Activated CD8-positive, alpha-beta T cell treated with anti-CD3 and anti-CD28 coated beads, Interleukin-2, amount 10 ng/mL, durations not matched to agents 7 days and 5 days (primary cell): ENCODE measurements at regions not wholly inside any gene's neighbourhood (a gene's known extent, or its start where the extent isn't known, plus 50 kb on each side); places are given as distances from the start of the nearest gene placed in this dataset.

Experiments used
- ATAC-seq: fragments of 150-1000 bp; cut with Tn5 transposase; one replicate; pipeline ENCODE4 v1.10.0; 2021; ENCODE audit warnings: moderate library complexity
- CTCF ChIA-PET: fragments of 350-600 bp; sonication (Branson Sonifier 250); formaldehyde crosslinking; loops from one replicate; lab custom pipeline; 2021; ENCODE audit warnings: antibody characterized with exemption; lab: Charles Lee
- POLR2A ChIA-PET: fragments of 350-600 bp; sonication (Branson Sonifier 250); formaldehyde crosslinking; loops from one replicate; lab custom pipeline; 2021; ENCODE audit warnings: antibody characterized with exemption; lab: Charles Lee
- DNase-seq: peaks from one replicate; pipeline ENCODE4 v3.0.0-alpha.2; 2020
- H3K27ac Mint-ChIP-seq: one replicate; pipeline ENCODE4 v1.8.0; 2021; ENCODE audit warnings: mild to moderate bottlenecking, mixed read lengths
- H3K27me3 Mint-ChIP-seq: one replicate; pipeline ENCODE4 v1.8.0; 2021; ENCODE audit warnings: low read depth, mixed read lengths
- H3K36me3 Mint-ChIP-seq: one replicate; pipeline ENCODE4 v1.8.0; 2021; ENCODE audit warnings: low read depth, mixed read lengths
- H3K4me1 Mint-ChIP-seq: one replicate; pipeline ENCODE4 v1.8.0; 2021; ENCODE audit warnings: low read depth, mixed read lengths
- H3K4me3 Mint-ChIP-seq: one replicate; pipeline ENCODE4 v1.8.0; 2021; ENCODE audit warnings: mild to moderate bottlenecking, mixed read lengths
- H3K9me3 Mint-ChIP-seq: one replicate; pipeline ENCODE4 v1.8.0; 2022; ENCODE audit warnings: mixed read lengths; ENCODE audit not compliant: insufficient read depth

DNA sequence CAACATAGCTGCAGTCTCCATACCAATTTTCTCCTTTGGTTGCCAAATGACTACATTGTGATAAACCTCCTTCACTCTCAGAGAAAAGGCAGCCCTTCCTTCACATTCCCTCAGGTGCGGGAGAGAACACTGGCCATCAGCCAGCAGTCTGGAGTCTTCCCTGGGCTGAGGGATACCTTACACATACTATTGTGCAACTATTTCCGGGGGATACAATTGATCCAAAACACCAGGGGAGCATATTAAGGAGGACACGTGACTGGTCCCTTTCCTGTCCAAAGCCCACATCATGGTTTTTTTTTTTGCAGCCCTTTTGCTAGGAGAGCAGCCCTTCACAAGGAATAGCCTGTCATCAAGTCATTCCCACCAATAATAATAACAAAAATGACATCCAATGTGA, 172.1 kb upstream of the ZRANB2 start:
- Mint-ChIP-seq H3K27ac (no peak overlapping the region), H3K4me3 (no peak overlapping the region), H3K27me3 (no peaks in the 10 kb centered on the region), H3K9me3 (no peaks in the 10 kb centered on the region), H3K4me1 (no peaks in the 10 kb centered on the region), H3K36me3 (no peaks in the 10 kb centered on the region)
- DNase-seq = no peak
- no peak for ATAC-seq
- CTCF ChIA-PET = no interaction called here
- POLR2A ChIA-PET = no interaction called here

DNA sequence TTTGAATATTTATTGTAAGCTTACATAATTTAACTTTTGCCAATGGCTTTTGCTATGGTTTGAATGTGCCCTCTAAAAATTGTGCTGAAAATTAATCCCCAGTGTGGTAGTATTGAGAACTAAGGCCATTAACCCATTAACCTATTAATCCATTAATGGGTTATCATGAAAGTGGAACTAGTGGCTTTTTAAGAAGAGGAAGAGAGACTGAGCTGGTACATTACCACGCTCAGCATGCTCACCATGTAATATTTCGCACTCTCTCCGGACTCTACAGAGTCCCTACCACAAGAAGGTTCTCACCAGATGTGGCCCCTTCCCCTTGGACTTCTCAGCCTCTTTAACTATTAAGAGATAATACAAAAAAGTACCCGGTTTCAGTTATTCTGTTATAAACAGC, 164.4 kb upstream of the ZRANB2 start:
- H3K9me3 Mint-ChIP-seq = no peaks in the 10 kb centered on the region
- CTCF ChIA-PET = no interaction called here
- ATAC-seq = no peak

DNA sequence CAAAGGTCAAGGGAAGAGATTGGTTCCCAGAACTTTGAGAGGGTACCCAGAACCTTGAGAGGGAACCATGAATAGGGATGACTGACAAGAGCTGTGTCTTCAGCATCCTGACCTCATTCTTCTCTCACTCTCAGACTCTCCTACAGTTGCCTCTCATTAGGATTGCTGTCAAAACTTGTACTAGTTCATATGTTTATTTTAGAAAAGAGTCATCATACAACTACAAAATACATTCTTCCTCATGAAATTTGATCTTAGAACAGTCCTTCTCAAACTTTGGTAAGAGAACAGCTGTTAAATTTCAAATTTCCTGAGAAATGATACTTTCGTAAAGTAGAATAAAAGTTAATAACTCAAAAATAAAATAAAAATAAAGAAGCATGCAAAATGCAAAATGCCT, 161.4 kb upstream of the ZRANB2 start:
- ChIA-PET POLR2A (no interaction called here), CTCF (interaction anchor here (0.5 kb wide), 1 partner anchor 542 kb away, joined by 3 read pairs; no protein-coding TSS in a partner anchor)
- Mint-ChIP-seq H3K27ac (no peak overlapping the region), H3K4me3 (no peak overlapping the region), H3K9me3 (no peaks in the 10 kb centered on the region), H3K36me3 (no peaks in the 10 kb centered on the region), H3K27me3 (no peaks in the 10 kb centered on the region), H3K4me1 (no peaks in the 10 kb centered on the region)
- DNase-seq (no peak), ATAC-seq (no peak)

More for the DNA sequence above, 164.4 kb upstream of the ZRANB2 start:
- no peaks in the 10 kb centered on the region for H3K27me3 Mint-ChIP-seq
- H3K4me1 Mint-ChIP-seq = no peaks in the 10 kb centered on the region
- no peak overlapping the region for H3K4me3 Mint-ChIP-seq
- POLR2A ChIA-PET = no interaction called here
- no peak for DNase-seq
- no peaks in the 10 kb centered on the region for H3K36me3 Mint-ChIP-seq
- no peak overlapping the region for H3K27ac Mint-ChIP-seq

DNA sequence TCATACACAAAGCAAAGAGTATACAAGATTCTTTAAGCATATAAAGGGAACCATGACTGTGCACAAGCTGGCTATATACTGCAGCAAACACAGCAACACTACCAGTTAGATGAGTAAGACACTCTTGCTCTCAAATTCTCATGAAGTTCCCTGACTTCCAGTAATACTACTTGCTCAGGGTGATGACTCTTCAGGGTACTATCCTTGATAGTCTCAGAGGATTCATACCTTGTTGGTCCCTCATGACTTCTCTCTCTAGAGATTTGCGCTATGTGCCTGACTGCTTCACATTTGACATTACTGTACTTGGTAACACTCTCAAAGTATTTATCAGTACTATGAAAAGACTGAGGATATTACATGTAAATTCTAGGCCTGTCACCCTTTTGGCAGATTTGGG, 159.8 kb upstream of the ZRANB2 start:
- no peak overlapping the region for H3K4me3 Mint-ChIP-seq
- no peaks in the 10 kb centered on the region for H3K9me3 Mint-ChIP-seq
- CTCF ChIA-PET = no interaction called here
- POLR2A ChIA-PET = no interaction called here
- H3K27ac Mint-ChIP-seq = no peak overlapping the region
- no peak for ATAC-seq
- H3K4me1 Mint-ChIP-seq = no peaks in the 10 kb centered on the region
- no peaks in the 10 kb centered on the region for H3K27me3 Mint-ChIP-seq
- no peaks in the 10 kb centered on the region for H3K36me3 Mint-ChIP-seq
- no peak for DNase-seq

DNA sequence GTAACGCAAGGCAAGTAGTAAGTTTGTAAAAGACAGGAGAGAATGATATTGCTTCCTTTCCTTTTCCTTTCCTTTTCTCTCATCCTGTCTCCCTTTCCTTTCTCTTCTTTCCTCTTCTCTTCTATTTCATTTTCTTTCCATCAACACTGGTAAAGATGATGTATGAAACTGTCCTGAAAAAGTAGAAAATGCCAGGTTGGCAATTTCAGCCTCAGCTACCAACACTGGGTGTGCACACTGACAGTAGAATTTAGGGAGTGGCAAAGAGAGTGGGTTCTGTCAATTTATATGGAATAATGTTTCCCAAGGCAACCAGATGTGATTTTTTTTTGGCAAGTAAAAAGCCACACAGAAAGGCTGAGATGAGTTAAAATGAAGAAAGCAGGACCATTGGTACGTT, 155.7 kb upstream of the ZRANB2 start:
- no peak overlapping the region for H3K27ac Mint-ChIP-seq
- H3K36me3 Mint-ChIP-seq = no peaks in the 10 kb centered on the region
- no peaks in the 10 kb centered on the region for H3K27me3 Mint-ChIP-seq
- ChIA-PET POLR2A (no interaction called here), CTCF (no interaction called here)
- no peaks in the 10 kb centered on the region for H3K4me1 Mint-ChIP-seq
- no peak overlapping the region for H3K4me3 Mint-ChIP-seq
- ATAC-seq (no peak), DNase-seq (no peak)
- no peaks in the 10 kb centered on the region for H3K9me3 Mint-ChIP-seq

DNA sequence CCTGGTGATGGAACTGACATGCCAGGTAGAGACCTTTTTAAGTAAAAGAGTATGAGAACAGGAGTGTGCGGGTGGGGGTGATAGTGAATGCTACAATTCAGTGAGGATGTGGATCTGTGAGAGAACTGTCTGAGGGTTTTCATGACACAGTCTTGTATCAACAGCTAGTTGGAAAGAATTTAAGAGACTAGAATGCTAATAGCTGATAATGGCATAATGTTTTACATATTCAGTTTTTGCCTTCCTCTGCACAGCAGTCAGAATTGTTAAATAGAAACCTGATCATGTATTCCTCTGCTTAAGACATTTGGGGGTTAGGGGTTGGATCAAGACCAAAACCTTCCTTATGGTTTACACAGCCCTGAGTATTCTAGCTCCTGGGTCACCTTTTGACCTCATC, 152.8 kb upstream of the ZRANB2 start:
- H3K9me3 Mint-ChIP-seq = no peaks in the 10 kb centered on the region
- no peaks in the 10 kb centered on the region for H3K27me3 Mint-ChIP-seq
- H3K4me3 Mint-ChIP-seq = no peak overlapping the region
- no peak for DNase-seq
- no peak for ATAC-seq
- no peaks in the 10 kb centered on the region for H3K4me1 Mint-ChIP-seq
- H3K27ac Mint-ChIP-seq = no peak overlapping the region
- no peaks in the 10 kb centered on the region for H3K36me3 Mint-ChIP-seq
- CTCF ChIA-PET = no interaction called here
- POLR2A ChIA-PET = no interaction called here

DNA sequence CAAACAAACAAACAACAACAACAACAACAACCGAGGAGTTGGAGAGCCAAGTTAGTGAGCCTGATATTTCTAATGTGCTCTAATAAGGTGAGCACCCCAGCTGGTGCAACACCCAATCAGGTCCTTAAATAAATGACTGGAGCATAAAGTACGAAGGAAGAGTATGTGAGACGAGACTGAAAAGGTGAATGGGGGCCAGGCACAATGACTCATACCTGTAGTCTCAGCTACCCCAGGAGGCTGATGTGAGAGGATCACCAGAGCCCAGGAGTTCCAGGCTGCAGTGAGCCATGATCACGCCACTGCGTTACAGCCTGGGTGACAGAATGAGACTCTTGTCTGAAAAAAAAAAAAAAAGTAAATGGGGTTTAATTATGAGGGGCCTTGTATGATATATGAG, 152.0 kb upstream of the ZRANB2 start:
- H3K4me1 Mint-ChIP-seq = no peaks in the 10 kb centered on the region
- H3K27me3 Mint-ChIP-seq = no peaks in the 10 kb centered on the region
- CTCF ChIA-PET = no interaction called here
- no peaks in the 10 kb centered on the region for H3K36me3 Mint-ChIP-seq
- no peaks in the 10 kb centered on the region for H3K9me3 Mint-ChIP-seq
- H3K27ac Mint-ChIP-seq = no peak overlapping the region
- DNase-seq (no peak), ATAC-seq (no peak)
- H3K4me3 Mint-ChIP-seq = no peak overlapping the region
- POLR2A ChIA-PET = no interaction called here

DNA sequence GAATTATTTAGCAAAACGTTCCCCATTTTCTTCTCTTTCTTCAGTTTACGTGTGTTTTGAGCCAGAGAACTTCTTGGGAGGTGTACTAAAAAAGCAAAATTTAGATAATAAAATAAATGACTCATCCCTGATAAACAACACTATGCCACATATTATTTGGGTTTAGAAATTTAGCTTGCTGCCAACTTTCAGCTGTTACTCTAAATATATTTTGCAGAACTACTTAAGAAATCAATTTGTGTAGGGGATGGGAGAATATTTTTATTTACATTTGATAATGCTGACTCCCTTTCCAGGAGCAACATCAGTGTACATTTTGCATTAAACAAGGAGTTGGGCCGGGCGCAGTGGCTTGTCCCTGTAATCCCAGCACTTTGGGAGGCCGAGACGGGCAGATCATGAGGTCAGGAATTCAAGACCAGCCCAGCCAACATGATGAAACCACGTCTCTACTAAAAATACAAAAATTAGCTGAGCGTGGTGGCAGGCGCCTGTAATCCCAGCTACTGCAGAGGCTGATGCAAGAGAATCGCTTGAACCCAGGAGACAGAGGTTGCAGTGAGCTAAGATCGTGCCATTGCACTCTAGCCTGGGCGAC, 151.4 kb upstream of the ZRANB2 start:
- H3K27me3 Mint-ChIP-seq = no peaks in the 10 kb centered on the region
- ATAC-seq (no peak), DNase-seq (no peak)
- CTCF ChIA-PET = no interaction called here
- H3K4me1 Mint-ChIP-seq = no peaks in the 10 kb centered on the region
- no peak overlapping the region for H3K4me3 Mint-ChIP-seq
- no peak overlapping the region for H3K27ac Mint-ChIP-seq
- no peaks in the 10 kb centered on the region for H3K36me3 Mint-ChIP-seq
- H3K9me3 Mint-ChIP-seq = no peaks in the 10 kb centered on the region
- POLR2A ChIA-PET = interaction anchor here (0.7 kb wide), 1 partner anchor 92 kb away, joined by 3 read pairs; no protein-coding TSS in a partner anchor

DNA sequence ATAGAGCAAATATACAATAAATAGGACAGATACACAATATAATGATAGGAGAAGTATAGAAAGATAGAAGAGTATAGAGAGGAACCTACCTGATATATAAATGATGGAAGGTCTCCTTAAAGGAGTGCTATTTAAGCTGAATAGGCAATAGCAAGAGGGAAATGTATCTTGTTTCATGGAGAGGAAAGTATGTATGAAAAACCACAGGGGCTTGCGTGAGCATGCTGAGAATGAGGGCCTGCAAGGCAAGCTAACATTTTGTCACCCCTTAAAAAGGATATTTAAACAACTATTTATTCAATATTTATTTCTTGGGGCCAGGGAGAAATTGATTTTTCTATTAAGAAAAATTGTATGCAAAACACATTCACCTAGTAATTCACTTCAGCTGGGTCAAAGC, 150.9 kb upstream of the ZRANB2 start:
- H3K27me3 Mint-ChIP-seq = no peaks in the 10 kb centered on the region
- DNase-seq = no peak
- no peaks in the 10 kb centered on the region for H3K4me1 Mint-ChIP-seq
- no peak overlapping the region for H3K27ac Mint-ChIP-seq
- ChIA-PET POLR2A (interaction anchor here (0.7 kb wide), 1 partner anchor 93 kb away, joined by 3 read pairs; no protein-coding TSS in a partner anchor), CTCF (no interaction called here)
- no peak overlapping the region for H3K4me3 Mint-ChIP-seq
- no peak for ATAC-seq
- H3K36me3 Mint-ChIP-seq = no peaks in the 10 kb centered on the region
- H3K9me3 Mint-ChIP-seq = no peaks in the 10 kb centered on the region

DNA sequence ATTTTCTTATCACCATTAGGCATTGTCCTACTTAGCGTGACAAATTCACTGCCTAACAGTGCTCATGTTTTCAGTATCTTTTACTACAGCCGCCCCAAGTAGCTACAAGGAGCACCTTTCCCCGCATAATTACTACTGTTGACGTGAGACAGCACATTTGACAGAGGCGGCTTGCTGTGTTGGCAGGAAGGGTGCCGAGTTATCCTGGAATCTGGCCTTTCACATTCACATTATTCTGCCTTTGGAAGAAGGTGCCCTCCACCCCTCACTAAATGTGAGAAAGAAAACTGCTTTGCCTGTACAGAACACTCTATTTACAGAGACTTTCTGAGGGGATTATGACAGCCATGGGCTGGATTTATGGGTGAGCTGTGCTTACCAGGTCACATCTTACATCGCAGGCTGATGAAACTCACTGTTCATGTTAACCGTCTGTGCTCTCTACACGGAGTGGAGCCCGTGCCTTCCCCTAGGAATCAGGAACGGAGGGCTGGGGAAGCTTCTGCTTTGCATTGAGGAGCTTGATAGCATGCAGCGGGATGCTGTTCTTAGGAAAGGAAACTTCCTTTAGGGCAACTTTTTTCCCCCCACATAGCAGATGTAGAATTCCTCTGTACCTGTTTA, 148.0 kb upstream of the ZRANB2 start:
- CTCF ChIA-PET = no interaction called here
- POLR2A ChIA-PET = no interaction called here
- ATAC-seq = no peak
- Mint-ChIP-seq H3K9me3 (no peaks in the 10 kb centered on the region), H3K36me3 (no peaks in the 10 kb centered on the region), H3K4me3 (no peak overlapping the region), H3K27me3 (no peaks in the 10 kb centered on the region), H3K27ac (no peak overlapping the region), H3K4me1 (no peaks in the 10 kb centered on the region)
- no peak for DNase-seq

DNA sequence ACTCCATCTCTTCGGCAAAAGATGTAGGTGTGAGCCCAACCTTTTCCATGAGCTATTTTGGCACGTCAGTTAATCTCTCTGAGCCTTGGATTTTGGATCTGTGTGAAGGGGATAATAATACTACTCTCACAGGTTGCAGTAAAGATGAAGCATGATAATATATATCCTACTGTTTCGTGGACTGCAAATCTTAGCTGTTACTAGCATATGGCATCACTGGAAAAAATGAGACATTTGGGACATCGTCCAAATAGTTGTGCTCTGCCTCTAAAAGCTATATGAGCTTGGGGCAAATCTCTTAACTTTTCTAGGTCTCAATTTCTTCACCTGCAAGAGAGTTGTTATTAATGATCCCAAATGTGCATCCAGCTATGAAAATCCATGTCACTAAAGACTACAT, 147.4 kb upstream of the ZRANB2 start:
- no peak for ATAC-seq
- no peak for DNase-seq
- CTCF ChIA-PET = no interaction called here
- Mint-ChIP-seq H3K27ac (no peak overlapping the region), H3K4me1 (no peaks in the 10 kb centered on the region), H3K36me3 (no peaks in the 10 kb centered on the region), H3K27me3 (no peaks in the 10 kb centered on the region), H3K4me3 (no peak overlapping the region), H3K9me3 (no peaks in the 10 kb centered on the region)
- POLR2A ChIA-PET = no interaction called here

DNA sequence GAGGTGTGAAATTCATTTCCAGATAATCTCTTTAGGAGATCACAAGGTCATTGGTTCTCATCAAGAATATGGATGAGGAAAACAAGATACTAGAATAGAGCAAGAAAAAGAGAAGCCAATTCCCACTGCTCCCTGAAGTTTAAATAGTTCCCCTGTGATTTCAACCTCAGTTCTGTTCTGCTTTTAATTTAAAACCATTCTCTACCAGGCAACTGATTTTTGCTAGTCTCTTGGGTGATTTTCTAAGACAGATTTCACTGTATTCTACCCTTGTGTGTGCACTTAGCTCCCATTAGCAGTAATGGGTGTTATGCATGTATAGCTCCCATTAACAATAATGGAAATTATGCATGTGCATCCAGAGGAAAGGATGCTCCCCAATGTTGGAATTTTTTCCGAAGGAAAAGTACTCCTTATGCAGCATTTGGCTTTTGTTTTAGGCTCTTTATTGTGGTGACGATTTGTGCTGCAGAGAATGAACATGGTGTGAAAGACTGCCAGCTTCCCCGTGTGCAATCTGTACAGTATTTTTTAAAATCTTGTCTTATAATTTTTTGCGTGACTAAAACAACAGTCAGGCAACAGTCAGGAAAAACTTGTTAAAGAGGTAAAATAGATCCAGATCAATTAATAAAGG, 144.0 kb upstream of the ZRANB2 start:
- CTCF ChIA-PET = no interaction called here

More for the DNA sequence above, 144.0 kb upstream of the ZRANB2 start:
- Mint-ChIP-seq H3K36me3 (no peaks in the 10 kb centered on the region), H3K4me3 (no peak overlapping the region), H3K27me3 (no peaks in the 10 kb centered on the region), H3K9me3 (no peaks in the 10 kb centered on the region), H3K27ac (no peak overlapping the region), H3K4me1 (no peaks in the 10 kb centered on the region)
- ATAC-seq (no peak), DNase-seq (no peak)
- POLR2A ChIA-PET = no interaction called here
